ENCODE measurements at regions not wholly inside any gene's neighbourhood (a gene's known extent, or its start where the extent isn't known, plus 50 kb on each side); places are given as distances from the start of the nearest gene placed in this dataset.

DNA sequence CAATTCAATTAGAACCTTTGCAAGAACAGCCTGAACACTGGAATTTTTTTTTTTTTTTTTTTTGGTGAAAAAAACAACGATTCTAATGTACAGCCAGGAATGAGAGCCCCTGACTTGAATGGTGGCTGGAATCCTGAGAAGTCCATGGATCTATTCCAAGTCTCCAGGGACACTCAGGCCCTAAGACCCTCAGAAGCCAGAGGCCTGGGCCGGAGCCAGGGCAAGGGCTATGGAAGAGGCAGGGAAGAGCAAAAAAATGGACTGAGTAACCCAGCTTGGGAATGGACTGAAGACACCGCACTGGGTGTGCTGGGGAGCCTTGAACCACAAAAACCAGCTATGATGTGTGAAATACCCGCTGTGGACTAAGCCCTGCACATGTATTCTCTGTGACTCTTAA lies 60.3 kb upstream of the LHX1 start:
- Histone ChIP-seq H2AFZ (replicated peaks) (no peak overlapping the region), H3K9ac (no peak overlapping the region), H3K9me3 (ENCODE audit: low read depth) (no peaks in the 10 kb centered on the region), H3F3A (ENCODE audit: low read depth) (no peaks in the 10 kb centered on the region), H3K27ac (no peak overlapping the region), H3K4me3 (no peak overlapping the region), H4K20me1 (ENCODE audit: low read depth) (no peaks in the 10 kb centered on the region), H3K4me1 (no peaks in the 10 kb centered on the region), H3K4me2 (no peak overlapping the region), H3K36me3 (no peaks in the 10 kb centered on the region), H3K79me2 (ENCODE audit: low read depth) (no peaks in the 10 kb centered on the region), H3K27me3 (no peaks in the 10 kb centered on the region)
- Mint-ChIP-seq H3K9me3 (peaks cover 6% of the 10 kb centered on the region), H3K4me1 (peaks cover 20% of the 10 kb centered on the region), H3K27me3 (ENCODE audit: insufficient read depth, low read depth) (peaks cover 16% of the 10 kb centered on the region), H3K36me3 (no peaks in the 10 kb centered on the region), H3K27ac (no peak overlapping the region), H3K4me3 (no peak overlapping the region)
- no peak for TF ChIP-seq EZH2 (IDR thresholded peaks at IDR 0.05)
- TF ChIP-seq, protein P1, sequence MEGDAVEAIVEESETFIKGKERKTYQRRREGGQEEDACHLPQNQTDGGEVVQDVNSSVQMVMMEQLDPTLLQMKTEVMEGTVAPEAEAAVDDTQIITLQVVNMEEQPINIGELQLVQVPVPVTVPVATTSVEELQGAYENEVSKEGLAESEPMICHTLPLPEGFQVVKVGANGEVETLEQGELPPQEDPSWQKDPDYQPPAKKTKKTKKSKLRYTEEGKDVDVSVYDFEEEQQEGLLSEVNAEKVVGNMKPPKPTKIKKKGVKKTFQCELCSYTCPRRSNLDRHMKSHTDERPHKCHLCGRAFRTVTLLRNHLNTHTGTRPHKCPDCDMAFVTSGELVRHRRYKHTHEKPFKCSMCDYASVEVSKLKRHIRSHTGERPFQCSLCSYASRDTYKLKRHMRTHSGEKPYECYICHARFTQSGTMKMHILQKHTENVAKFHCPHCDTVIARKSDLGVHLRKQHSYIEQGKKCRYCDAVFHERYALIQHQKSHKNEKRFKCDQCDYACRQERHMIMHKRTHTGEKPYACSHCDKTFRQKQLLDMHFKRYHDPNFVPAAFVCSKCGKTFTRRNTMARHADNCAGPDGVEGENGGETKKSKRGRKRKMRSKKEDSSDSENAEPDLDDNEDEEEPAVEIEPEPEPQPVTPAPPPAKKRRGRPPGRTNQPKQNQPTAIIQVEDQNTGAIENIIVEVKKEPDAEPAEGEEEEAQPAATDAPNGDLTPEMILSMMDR (IDR thresholded peaks at IDR 0.05) = no peak
- no peak for TF ChIP-seq EZH2phosphoT487 (IDR thresholded peaks at IDR 0.05)
- DNase-seq (ENCODE audit: low spot score) = no peak

GRCh38 chr17:36877771-36878170 lies 59.5 kb upstream of the LHX1 start:
- H3K4me1 Mint-ChIP-seq = peaks cover 20% of the 10 kb centered on the region
- peaks cover 20% of the 10 kb centered on the region for H3K27me3 Mint-ChIP-seq (ENCODE audit: insufficient read depth, low read depth)
- TF ChIP-seq EZH2phosphoT487 (IDR thresholded peaks at IDR 0.05) (no peak), EZH2 (IDR thresholded peaks at IDR 0.05) (no peak)
- TF ChIP-seq, protein P1 (IDR thresholded peaks at IDR 0.05) = no peak
- H3K4me1 ChIP-seq = no peaks in the 10 kb centered on the region
- no peak overlapping the region for H3K27ac ChIP-seq
- no peaks in the 10 kb centered on the region for H3K9me3 ChIP-seq (ENCODE audit: low read depth)
- no peak overlapping the region for H3K4me3 ChIP-seq
- H4K20me1 ChIP-seq (ENCODE audit: low read depth) = no peaks in the 10 kb centered on the region
- no peak overlapping the region for H2AFZ ChIP-seq (replicated peaks)
- no peaks in the 10 kb centered on the region for H3K36me3 Mint-ChIP-seq
- no peak overlapping the region for H3K4me2 ChIP-seq
- no peaks in the 10 kb centered on the region for H3K27me3 ChIP-seq
- H3K36me3 ChIP-seq = no peaks in the 10 kb centered on the region
- H3K27ac Mint-ChIP-seq = no peak overlapping the region
- no peaks in the 10 kb centered on the region for H3F3A ChIP-seq (ENCODE audit: low read depth)
- no peaks in the 10 kb centered on the region for H3K79me2 ChIP-seq (ENCODE audit: low read depth)
- no peak overlapping the region for H3K4me3 Mint-ChIP-seq
- H3K9me3 Mint-ChIP-seq = peaks cover 8% of the 10 kb centered on the region
- DNase-seq (ENCODE audit: low spot score) = no peak
- no peak overlapping the region for H3K9ac ChIP-seq

DNA sequence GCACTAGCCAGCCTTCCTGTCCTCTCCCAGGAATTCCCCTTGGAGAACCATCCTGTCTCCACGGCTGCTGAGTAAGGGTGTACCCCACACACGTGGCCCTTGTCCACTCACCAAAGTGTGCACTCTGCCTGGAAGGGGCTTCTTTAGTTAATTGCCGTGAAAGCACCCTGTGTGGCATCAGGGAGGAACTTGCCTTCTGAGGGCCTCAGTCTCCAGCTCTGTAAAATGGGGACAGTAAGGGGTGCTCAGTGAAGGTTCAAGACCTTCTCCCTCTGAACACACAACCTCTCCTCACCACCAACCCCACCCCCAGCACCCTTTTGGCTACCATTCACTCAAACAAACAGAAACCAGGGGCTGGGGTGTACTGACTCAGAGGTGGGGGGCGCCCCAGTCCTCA lies 59.1 kb upstream of the LHX1 start:
- no peaks in the 10 kb centered on the region for H3F3A ChIP-seq (ENCODE audit: low read depth)
- no peak for DNase-seq (ENCODE audit: low spot score)

More for the DNA sequence above, 59.1 kb upstream of the LHX1 start:
- Mint-ChIP-seq H3K36me3 (no peaks in the 10 kb centered on the region), H3K4me3 (no peak overlapping the region), H3K27me3 (ENCODE audit: insufficient read depth, low read depth) (peaks cover 20% of the 10 kb centered on the region), H3K9me3 (peaks cover 8% of the 10 kb centered on the region), H3K4me1 (peaks cover 20% of the 10 kb centered on the region), H3K27ac (no peak overlapping the region)
- no peaks in the 10 kb centered on the region for H4K20me1 ChIP-seq (ENCODE audit: low read depth)
- no peak overlapping the region for H3K9ac ChIP-seq
- no peak overlapping the region for H3K4me3 ChIP-seq
- H3K36me3 ChIP-seq = no peaks in the 10 kb centered on the region
- H3K27me3 ChIP-seq = no peaks in the 10 kb centered on the region
- H3K4me2 ChIP-seq = no peak overlapping the region
- H3K4me1 ChIP-seq = no peaks in the 10 kb centered on the region
- no peak overlapping the region for H2AFZ ChIP-seq (replicated peaks)
- no peaks in the 10 kb centered on the region for H3K79me2 ChIP-seq (ENCODE audit: low read depth)
- H3K27ac ChIP-seq = no peak overlapping the region
- TF ChIP-seq EZH2phosphoT487 (IDR thresholded peaks at IDR 0.05) = no peak
- TF ChIP-seq EZH2 (IDR thresholded peaks at IDR 0.05) = no peak
- TF ChIP-seq, protein P1 (IDR thresholded peaks at IDR 0.05) = no peak
- no peaks in the 10 kb centered on the region for H3K9me3 ChIP-seq (ENCODE audit: low read depth)

Data from neural progenitor cell (in vitro differentiated cells).